AML-193 (cell line): ENCODE measurements at regions not wholly inside any gene's neighbourhood (a gene's known extent, or its start where the extent isn't known, plus 50 kb on each side); places are given as distances from the start of the nearest gene placed in this dataset.

Source experiments
- DNase-seq, 2 experiments: peaks; one replicate each; lab custom pipeline; 2025; lab: John Stamatoyannopoulos, UW

DNA sequence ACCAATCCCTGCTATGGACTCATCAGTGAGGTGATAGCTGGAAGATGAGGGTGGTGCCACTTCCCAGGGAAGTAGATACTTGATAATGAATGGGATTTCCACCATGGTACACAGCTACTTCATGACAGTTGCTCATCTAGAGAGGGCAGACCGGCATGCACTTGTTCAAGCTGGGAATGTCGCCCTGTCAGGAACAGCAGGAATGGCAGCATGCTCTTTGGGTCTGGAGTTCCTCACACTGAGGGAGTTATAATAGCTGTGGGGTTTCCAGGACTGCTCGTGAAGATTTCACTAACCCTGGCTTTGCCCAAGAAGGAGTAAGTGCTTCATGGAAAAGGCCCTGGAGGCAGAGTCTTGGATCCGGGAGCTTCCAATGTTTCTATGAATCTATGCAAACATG is 129.2 kb downstream of the PSMG1 start:
- no peak for DNase-seq

DNA sequence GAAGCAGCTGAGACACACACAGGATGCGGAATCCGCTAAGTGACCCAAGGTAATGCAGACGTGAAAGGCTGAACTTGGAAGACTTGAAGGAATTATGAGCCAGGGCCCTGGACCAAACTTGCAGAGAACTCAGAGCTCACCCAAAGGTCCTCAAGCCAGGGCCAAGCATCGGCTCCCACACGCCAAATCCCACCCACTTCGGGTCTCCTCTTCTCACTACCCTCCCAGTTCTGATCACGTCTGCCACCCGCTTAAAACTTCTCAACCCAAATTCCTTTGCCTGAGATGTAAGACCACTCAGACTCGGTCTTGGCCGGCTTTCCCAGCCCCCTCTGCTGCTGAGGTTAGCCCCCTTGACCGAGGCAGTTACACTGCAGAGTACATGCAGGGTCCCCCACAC is 130.1 kb downstream of the PSMG1 start:
- DNase-seq, result no peak

DNA sequence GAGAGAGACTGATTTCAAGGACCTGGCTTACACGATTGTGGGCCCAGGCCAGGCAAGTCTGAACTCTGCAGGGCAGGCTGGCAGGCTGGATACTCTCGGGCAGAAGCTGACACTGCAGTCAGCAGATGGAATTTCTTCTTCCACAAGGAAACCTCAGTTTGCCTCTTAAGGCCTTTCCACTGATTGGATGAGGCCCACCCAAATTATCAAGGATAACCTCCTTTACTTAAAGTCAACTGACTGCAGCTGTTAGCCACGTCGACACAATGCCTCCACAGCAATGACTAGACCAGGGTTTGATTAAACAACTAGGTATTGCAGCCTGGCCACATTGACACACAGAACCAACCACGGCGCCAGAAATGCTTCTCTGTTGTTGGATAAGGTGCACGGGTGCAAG is 130.5 kb downstream of the PSMG1 start:
- DNase-seq, result no peak

DNA sequence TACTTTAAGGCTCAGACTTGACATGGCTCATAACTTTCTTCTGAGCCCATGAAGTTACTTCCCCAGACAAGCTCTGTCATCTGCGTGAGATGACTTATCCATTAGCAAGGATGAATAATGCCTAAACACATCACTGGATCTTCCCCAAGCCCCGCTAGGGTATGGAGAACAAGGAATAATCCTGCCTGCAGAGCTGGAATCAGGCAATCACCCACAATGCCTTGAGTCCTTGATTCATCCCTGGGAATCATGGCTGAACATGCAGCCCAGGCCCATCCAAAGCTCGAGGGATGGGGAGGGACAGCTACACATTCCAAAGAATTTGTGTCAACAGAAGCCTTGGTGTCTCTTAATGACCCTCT is 131.7 kb downstream of the PSMG1 start:
- no peak for DNase-seq

DNA sequence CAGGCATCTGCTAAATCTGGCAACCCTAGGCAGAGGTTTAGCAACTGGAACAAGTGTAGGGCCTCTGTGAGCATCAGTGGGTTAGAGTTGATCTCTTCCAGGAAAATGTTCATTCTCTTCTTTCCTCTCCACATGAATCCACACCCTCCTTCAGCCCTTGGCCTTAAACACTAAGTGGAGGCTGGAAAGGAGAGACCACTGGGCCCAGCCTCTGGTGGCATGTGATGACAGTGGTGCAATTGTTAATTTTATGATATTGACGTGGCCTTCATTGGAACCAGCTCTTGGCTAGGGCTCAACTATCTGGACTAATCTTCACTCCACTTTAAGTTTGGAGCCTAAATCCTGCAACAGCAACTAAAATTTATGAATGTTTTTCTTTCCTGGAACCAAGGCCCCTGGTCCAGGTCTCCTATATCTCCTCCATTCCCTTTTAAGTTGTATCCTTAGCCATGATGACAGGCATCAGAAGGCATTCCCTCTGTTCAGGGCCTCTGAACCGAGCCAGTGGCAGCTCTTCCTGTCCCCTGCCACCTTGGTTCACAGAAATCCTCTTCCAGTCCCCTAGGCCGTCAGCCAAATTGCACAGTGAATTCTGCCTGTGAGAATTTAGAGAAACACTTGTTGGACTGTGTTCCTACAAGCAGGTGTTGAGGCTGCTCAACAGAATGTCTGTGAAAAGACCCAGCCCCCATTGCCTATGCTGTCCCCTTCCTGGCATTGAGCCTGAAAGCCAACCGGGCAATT is 132.2 kb downstream of the PSMG1 start:
- DNase-seq, result no peak

DNA sequence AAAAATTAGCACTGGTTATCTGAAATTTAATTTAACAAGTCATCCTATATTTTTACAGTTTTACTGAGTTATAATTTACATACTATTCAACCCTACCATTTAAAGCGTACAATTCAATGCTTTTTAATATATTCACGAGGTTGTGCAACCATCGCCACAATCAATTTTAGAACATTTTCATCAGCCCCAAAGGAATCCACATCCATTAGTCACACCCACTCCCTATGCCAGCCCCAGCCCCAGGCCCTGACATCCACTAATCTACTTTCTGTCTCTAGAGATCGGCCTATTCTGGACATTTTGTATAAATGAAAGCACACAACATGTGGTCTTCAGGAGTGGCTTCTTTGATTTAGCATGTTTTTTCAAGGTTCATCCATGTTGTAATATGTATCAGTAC is 134.7 kb downstream of the PSMG1 start:
- DNase-seq, result no peak

DNA sequence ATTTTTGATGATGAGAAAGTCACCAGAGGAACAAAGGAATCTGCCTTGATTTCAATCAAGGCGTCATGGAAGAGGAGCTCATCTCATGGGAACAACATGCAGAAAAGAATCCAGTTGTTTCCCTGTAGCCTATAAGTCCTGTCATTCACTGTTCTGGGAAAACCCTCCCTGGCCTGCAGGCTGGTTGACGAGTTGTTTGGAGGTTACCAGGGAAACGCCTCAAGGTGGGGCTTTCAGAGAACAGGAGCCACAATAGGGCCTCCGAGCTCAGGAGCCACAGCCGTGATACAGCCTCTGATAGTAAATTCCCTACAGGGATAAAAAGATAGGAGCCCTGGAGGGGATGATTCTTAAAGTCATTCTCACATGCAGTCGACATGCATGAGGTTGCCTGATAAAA is 135.2 kb downstream of the PSMG1 start:
- no peak for DNase-seq

DNA sequence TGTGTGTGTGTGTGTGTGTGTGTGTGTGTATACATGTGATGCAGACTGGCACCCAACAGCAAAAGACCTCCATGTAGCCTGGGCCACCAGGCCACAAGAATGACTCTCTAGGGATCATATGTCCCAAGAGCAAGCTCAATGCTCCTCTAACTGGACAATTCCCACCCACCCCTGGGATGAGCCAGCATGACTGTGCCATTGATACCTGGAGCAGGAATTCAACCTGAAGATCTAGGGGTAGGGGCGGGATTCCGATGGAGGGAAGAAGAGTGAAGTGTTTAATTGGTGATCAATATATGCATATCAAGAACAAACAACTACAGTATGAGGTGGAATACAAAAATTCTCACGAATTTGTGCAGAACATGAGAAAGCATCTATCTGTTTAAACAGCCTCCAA is 136.2 kb downstream of the PSMG1 start:
- DNase-seq, result no peak

DNA sequence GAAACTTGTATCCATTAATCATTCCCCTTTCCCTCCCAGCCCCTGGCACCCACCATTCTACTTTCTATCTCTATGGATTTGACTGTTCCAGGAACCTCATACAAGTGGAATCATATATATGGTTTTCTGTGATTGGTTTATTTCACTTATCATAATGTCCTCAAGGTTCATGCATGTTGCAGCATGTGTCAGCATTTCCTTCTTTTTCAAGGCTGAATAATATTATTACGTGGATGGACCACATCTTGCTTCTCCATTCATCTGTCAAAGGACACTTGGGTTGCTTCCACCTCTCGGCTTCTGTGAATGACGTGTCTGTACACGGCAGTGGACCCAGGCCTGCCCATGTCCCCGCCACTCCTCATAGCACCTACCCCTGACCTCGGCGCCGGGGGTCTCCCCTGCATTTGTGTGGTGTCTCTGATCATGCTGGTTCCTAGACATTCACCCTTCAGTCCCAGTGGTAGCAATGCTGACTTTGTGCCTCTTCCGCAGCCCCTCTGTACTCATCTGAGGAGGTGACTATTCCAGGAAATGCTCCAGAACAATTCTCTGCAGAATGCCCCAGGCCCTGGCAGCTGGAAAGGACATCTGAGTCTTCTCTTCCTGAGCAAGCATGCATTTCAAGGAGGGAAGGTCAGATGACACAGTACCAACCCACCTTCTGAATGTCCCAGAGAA is 136.9 kb downstream of the PSMG1 start:
- no peak for DNase-seq

DNA sequence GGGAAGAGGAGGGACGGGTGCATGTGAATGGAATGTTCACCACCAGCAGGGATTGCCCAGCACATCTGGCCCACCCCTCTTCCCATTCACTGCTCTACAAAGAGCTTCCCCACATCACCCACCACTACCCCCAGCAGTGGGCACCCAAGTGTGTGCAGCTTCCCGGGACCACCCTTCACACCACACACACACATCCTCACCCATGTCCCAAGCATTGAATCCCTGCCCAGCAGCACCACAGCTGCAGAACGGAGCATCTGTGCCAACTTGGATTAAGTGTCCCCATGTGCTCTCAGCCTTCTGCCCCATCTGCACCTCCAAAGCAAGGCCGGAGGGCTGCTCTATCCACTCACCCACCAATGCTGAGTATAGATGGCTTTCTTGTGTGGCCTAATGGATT is 141.4 kb downstream of the PSMG1 start:
- no peak for DNase-seq

DNA sequence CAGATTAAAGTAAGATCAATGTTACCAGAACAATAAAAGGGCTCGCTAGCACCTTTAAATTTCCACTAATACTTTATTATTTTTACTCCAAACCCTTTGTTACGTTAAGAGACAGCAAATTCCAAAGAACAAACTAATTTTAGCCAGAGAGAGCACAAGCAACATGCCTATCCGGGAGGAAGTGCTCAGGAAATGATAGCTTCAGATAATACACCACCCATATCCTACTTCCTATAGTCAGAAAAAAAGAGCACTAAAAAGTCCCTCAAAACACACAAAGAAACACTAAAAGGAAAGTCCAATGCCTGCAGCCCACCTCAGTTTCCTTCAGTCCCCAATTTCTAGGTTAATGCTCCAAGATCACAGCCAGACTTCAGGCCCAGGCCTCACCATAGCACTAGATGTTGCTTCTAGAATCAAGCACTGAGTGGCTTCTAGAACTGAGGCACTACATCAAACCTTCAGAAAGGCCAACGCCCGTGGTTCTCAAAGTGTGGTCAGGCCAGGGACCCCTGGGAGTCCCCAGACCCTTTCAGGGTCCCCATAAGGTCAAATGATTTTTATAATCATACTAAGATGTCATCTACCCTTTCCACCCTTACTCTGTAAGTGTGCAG is 142.6 kb downstream of the PSMG1 start:
- DNase-seq, result no peak

DNA sequence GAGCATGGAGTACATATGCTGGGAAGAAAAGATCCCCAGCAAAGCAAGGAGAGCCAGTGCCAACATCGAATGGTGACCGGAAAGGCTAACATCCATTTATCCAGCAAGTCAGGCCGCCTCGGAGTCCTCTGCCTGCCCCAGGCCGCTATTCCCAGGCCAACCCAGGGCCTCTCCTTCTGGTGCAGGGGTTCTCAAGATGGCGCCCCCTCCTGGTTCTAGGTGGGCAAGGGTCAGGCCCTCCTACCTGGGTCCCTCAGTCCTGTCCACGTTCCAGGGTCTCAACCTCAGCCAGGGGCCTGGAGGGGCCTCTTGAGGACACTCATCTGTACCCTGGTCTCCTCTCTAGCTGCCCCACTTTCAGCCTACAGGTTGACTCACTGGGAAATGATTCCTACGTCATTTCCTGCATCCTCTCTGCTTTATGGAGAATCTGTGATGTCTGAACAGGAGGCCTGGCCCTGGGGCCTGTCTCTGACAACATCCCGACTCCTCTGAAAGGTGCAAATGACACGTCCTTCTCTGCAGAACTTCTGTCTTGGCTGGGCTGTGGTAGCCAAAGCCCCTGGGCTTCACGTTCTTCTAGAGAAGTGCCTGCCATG is 145.3 kb downstream of the PSMG1 start:
- DNase-seq, result no peak

DNA sequence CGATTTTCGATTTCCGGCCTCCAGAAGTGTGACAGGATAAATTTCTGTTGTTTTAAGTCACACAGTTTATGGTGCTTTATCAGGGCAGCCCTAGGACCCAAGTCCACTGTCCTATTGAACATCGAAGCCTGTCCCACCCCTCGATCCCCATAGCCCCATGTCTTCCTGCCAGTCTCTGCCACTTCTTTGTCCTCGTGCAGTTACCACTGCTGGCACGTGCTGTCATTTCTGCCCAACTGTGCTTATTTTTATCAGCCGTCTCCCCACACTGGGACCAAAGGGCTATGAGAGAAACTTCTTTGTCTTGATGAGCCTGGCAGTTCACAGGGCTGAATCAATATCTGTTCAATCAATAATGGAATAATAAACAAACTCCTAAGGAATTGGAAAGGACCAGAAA is 146.7 kb downstream of the PSMG1 start:
- no peak for DNase-seq

DNA sequence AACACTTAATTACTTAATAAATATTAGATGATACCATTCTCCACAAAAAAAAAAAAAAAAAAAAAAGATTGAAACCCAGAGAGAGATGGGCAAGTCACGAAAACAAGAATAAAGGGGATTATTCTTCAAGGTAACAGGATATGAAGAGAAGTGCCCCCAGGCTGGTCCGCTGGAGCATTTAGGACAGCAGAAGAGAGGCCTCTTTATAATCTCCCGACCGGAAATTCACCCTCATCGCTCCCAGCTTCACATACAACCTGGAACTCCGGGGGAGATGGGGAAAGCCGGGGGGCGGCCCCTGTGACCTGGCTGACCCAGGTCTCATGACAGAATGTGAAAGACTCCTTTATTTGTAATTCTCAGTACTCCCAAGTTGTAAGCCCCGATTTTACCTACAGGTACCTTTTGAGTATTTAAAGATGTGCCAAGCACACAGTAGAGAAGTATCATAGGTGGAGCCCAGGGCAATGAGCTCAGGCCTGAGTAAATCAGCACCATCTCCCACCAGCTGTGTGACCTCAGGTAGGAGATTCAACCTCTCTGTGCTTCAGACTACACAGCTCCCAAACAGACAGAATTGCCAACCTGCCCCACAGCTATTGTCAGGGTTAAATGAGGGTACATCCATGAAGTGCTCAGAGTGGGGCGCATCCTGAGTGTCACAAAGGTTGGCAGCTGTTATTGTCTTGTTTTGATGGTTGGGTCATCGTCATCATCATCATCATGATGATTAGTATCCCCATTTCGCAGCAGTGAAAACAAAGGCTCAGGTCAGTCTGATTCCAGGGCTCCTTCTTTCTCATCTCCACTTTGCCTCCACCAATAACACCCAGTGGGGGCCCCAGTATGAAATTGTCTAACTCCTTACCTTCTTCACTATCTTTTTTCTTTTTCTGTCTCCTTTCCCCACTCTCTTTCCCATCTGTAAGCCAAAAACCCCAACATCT is 148.4 kb downstream of the PSMG1 start:
- no peak for DNase-seq

DNA sequence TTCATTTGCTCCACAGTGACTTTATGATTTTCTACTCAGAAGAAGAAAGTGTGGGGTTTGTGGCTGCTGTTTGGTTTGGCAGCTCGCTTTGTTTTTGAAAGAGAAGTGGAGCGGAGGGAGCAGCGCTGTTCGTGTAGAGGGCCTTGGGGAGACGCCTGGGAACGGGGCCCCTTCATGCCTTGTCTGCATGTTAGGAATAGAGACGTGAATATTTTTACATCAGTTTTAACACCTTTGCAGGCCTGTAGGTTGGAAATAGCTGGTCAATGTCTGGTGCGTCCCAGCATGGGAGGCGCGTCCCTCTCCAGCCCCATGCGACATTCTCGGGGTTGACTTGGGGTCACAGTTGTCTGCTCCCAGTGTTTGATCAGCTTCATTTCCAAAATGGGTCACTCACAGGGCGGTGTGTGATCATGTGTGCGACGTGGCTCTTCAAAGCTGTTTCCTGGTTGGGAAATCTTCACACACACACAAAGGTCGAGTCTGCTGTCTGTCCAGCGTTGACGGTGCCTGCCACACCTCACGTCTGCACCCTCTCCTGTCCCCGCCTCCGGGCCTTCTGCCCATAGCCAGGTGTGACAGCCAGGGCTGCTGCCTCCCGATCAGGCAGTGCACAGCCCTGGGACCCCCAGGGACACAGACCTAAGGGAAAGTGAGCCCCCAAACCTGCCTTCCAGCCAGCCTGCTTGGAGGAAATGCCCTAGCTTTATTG is 149.2 kb downstream of the PSMG1 start:
- no peak for DNase-seq

DNA sequence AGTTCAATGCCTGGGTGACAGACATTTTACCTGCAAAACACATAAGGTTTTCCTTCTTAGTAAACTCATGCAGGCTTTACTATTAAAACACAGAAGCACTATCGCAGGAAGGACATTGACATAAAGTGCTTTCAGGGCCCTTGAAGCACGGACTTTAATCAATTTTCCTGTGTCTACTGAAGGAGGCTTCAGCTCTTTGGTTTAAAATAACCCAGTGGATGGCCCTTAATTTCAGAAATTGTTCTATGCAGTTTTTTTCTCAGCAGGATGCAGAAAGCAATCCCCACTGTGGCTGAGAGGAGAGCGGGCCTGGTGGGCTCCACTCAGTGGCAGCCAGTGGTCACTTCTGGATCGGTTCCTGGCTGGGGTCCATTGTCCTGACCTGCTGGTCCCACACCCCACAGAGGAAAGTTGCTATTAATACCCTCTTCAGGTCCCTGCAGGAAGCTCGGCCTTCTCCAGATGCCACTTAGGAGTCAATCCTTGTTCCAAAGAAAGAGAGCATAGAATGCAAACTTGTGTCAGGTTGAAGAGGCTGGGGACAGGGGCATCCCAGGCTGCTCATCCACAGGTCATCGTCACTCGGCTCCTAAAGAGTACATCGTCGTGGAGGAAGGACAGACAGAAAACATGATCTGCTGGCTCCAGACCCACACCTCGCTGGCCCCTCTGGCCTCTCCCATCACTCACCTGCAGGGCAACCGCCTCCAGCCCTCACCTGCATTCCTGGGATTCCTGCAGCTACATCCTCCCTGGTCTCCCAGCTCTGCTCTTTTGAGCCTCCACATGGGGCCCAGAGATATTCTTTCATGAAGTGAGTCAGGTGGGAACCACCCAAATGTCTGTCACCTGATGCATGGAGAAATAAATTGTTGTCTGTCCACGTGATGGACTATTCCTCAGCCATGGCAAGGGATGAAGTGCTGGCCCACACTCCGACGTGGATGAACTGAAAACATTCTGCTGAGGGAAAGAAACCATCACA is 153.1 kb downstream of the PSMG1 start:
- DNase-seq, result no peak

DNA sequence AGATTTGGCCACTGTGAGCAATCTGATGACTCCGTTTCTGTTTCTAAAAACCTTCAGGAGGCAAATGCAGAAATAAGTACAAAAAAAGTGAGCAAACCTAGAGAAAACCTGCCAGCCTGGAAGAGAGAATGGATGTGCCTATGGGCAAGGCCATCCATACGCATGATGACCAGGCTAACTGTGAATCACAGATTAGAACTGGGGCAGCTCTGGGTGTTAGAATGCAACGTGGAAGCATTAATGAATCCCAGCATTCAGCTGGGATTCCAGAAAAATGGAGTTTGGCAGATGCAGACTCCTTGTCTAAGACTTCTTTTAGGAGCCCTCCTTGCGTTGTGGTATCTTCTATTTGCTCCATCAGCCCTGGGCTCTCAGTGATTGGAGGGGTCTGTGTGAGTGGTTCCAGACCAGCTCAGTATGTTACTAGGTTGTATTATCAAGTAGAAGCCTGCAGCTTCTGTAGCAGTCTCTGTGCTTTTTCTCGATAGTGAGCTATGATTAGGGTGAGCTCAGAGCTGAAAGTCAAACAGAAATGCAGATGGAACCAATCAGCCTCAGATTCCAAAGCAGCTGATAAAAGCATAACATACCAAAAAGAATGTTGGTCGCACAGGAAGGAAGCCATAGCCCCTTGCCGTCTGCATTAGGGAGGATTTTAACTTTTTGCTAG is 154.0 kb downstream of the PSMG1 start:
- DNase-seq, result no peak

DNA sequence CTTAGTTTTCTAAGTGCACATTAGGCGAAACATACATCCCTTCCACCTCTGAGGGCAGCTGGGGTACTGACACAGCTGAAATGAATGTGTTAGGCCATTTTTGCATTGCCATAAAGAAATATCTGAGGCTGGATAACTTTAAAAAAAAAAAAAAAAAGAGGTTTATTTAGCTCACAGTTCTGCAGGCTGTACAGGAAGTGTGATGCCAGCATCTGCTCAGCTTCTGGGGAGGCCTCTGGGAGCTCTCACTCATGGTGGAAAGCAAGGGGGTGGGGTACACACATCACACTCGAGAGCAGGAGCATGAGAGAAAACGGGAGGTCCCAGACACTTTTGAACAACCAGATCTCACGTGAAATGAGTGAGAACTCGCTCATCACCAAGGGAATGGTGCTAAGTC is 158.1 kb downstream of the PSMG1 start:
- no peak for DNase-seq

DNA sequence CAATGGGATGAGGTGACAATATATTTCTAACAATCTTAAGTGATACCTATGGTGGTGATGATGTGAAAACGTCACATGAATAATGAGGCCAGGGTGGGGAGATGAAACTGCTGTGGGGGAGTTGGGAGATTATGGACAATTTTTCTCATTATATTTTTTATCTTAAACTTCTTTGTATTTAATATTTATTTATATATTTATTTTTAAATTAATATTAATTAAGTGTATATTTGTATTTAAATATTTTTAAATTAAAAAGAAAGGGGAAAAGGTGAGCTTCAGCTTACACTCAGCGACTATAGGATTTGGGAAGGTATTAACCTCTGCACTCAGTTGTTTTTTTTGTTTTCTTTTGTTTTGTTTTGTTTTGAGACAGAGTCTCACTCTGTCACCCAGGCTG is 158.7 kb downstream of the PSMG1 start:
- DNase-seq, result no peak
